SK-N-SH (cell line): ENCODE measurements at regions not wholly inside any gene's neighbourhood (a gene's known extent, or its start where the extent isn't known, plus 50 kb on each side); places are given as distances from the start of the nearest gene placed in this dataset.

Experiments
- CHD2 ChIP-seq: fragments of 150-350 bp; IDR thresholded peaks from 2 replicates; pipeline ENCODE4 v1.6.1; 2018; ENCODE audit warnings: low read length; ENCODE audit not compliant: partially characterized antibody
- EP300 ChIP-seq, 2 experiments: IDR thresholded peaks; 2 replicates each; pipeline versions ENCODE4 v1.4.0 to v1.6.1; 2012; ENCODE audit warnings: borderline replicate concordance in 1 of 2, low read depth in 1 of 2, low read length in 1 of 2
- EZH2phosphoT487 ChIP-seq: fragments of 200-600 bp; sonication (generic); IDR thresholded peaks from 2 replicates; pipeline ENCODE4 v1.6.1; 2017; ENCODE audit warnings: low read depth, mixed run types, mild to moderate bottlenecking, antibody characterized with exemption, moderate library complexity, borderline replicate concordance
- GABPA ChIP-seq: IDR thresholded peaks from 2 replicates; pipeline ENCODE4 v1.4.0; 2012; ENCODE audit warnings: low read depth, mild to moderate bottlenecking
- NFIC ChIP-seq: IDR thresholded peaks from 2 replicates; pipeline ENCODE4 v1.4.0; 2012; ENCODE audit warnings: borderline replicate concordance
- NRF1 ChIP-seq: IDR thresholded peaks from 2 replicates; pipeline ENCODE4 v1.6.1; 2012; ENCODE audit warnings: low read depth, mild to moderate bottlenecking, low read length
- POLR2AphosphoS5 ChIP-seq: IDR thresholded peaks from 2 replicates; pipeline ENCODE4 v1.6.1; 2012; ENCODE audit warnings: low read depth, low read length
- RAD21 ChIP-seq: IDR thresholded peaks from 2 replicates; pipeline ENCODE4 v1.6.1; 2012; ENCODE audit warnings: mild to moderate bottlenecking, low read length
- RCOR1 ChIP-seq: fragments of 150-350 bp; IDR thresholded peaks from 2 replicates; pipeline ENCODE4 v1.6.1; 2017; ENCODE audit warnings: antibody characterized with exemption, low read length
- SIN3A ChIP-seq: IDR thresholded peaks from 2 replicates; pipeline ENCODE4 v1.6.1; 2012; ENCODE audit warnings: low read depth, mild to moderate bottlenecking, low read length, moderate library complexity, borderline replicate concordance
- TAF1 ChIP-seq: IDR thresholded peaks from 2 replicates; pipeline ENCODE4 v1.6.1; 2012; ENCODE audit warnings: low read depth, mild to moderate bottlenecking, low read length, moderate library complexity, borderline replicate concordance
- YY1 ChIP-seq: IDR thresholded peaks from 2 replicates; pipeline ENCODE4 v1.4.0; 2012; ENCODE audit warnings: low read depth, mild to moderate bottlenecking
- TF ChIP-seq, protein P1 (sequence below): fragments of 200-600 bp; sonication (generic); IDR thresholded peaks from 2 replicates; pipeline ENCODE4 v1.6.1; 2017; ENCODE audit warnings: antibody characterized with exemption, mild to moderate bottlenecking, moderate library complexity

DNA sequence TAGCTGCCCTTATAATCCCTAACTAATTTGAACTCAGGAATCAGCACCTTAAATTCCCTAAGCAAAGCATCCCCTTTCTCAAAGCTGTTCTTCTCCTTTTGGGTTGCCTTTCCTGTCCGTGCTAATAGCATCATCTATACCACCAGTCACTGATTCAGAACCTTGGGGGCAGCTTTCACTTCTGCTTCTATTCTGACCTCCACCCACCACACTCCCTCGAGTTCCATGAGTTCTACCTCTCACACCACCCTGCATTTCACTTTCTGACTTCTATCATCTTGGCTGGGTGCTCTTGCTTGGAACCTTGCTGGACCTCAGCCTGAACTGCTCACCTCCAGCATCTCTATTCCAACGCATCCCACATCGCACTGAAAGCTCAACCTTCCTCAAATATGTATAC is 55.4 kb upstream of the KCNMB2 start:
- no peak for TF ChIP-seq NFIC
- no peak for TF ChIP-seq EP300 (IDR thresholded peaks at IDR 0.05; ENCODE audit: borderline replicate concordance in 1 of 2, low read depth in 1 of 2, low read length in 1 of 2)
- no peak for TF ChIP-seq NRF1
- TF ChIP-seq, protein P1, sequence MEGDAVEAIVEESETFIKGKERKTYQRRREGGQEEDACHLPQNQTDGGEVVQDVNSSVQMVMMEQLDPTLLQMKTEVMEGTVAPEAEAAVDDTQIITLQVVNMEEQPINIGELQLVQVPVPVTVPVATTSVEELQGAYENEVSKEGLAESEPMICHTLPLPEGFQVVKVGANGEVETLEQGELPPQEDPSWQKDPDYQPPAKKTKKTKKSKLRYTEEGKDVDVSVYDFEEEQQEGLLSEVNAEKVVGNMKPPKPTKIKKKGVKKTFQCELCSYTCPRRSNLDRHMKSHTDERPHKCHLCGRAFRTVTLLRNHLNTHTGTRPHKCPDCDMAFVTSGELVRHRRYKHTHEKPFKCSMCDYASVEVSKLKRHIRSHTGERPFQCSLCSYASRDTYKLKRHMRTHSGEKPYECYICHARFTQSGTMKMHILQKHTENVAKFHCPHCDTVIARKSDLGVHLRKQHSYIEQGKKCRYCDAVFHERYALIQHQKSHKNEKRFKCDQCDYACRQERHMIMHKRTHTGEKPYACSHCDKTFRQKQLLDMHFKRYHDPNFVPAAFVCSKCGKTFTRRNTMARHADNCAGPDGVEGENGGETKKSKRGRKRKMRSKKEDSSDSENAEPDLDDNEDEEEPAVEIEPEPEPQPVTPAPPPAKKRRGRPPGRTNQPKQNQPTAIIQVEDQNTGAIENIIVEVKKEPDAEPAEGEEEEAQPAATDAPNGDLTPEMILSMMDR: no peak
- no peak for TF ChIP-seq EZH2phosphoT487
- TF ChIP-seq SIN3A: no peak
- TF ChIP-seq RCOR1: no peak
- TF ChIP-seq RAD21: no peak
- no peak for TF ChIP-seq TAF1
- no peak for TF ChIP-seq POLR2AphosphoS5
- no peak for TF ChIP-seq GABPA
- no peak for TF ChIP-seq CHD2
- no peak for TF ChIP-seq YY1
